Ishikawa (cell line): ENCODE measurements at regions not wholly inside any gene's neighbourhood (a gene's known extent, or its start where the extent isn't known, plus 50 kb on each side); places are given as distances from the start of the nearest gene placed in this dataset.

Source experiments
- CEBPB ChIP-seq: IDR thresholded peaks from 2 replicates; pipeline ENCODE4 v1.6.1; 2012
- CREB1 ChIP-seq: IDR thresholded peaks from 2 replicates; pipeline ENCODE4 v1.6.1; 2012; ENCODE audit warnings: low read depth
- EGR1 ChIP-seq: IDR thresholded peaks from 2 replicates; pipeline ENCODE4 v1.6.1; 2012
- EP300 ChIP-seq: IDR thresholded peaks from 2 replicates; pipeline ENCODE4 v1.6.1; 2012; ENCODE audit warnings: borderline replicate concordance
- FOXM1 ChIP-seq: IDR thresholded peaks from 2 replicates; pipeline ENCODE4 v1.6.1; 2012; ENCODE audit warnings: low read depth, borderline replicate concordance
- NFIC ChIP-seq: IDR thresholded peaks from 2 replicates; pipeline ENCODE4 v1.6.1; 2012
- RAD21 ChIP-seq: IDR thresholded peaks from 2 replicates; pipeline ENCODE4 v1.6.1; 2012; ENCODE audit warnings: low read depth
- REST ChIP-seq: IDR thresholded peaks from 2 replicates; pipeline ENCODE4 v1.6.1; 2012; ENCODE audit warnings: low read depth, mild to moderate bottlenecking
- TAF1 ChIP-seq: IDR thresholded peaks from 2 replicates; pipeline ENCODE4 v1.6.1; 2012; ENCODE audit warnings: low read depth, mild to moderate bottlenecking
- TCF12 ChIP-seq: IDR thresholded peaks from 2 replicates; pipeline ENCODE4 v1.6.1; 2012; ENCODE audit warnings: low read depth
- TEAD4 ChIP-seq: IDR thresholded peaks from 2 replicates; pipeline ENCODE4 v1.6.1; 2012
- YY1 ChIP-seq: IDR thresholded peaks from 2 replicates; pipeline ENCODE4 v1.6.1; 2012; ENCODE audit warnings: low read depth
- ZBTB7A ChIP-seq: IDR thresholded peaks from 2 replicates; pipeline ENCODE4 v1.6.1; 2012; ENCODE audit warnings: low read depth
- TF ChIP-seq, protein P1 (sequence below): IDR thresholded peaks from 2 replicates; pipeline ENCODE4 v1.6.1; 2012
- TF ChIP-seq, protein P2 (sequence below): IDR thresholded peaks from 2 replicates; pipeline ENCODE4 v1.6.1; 2012

DNA sequence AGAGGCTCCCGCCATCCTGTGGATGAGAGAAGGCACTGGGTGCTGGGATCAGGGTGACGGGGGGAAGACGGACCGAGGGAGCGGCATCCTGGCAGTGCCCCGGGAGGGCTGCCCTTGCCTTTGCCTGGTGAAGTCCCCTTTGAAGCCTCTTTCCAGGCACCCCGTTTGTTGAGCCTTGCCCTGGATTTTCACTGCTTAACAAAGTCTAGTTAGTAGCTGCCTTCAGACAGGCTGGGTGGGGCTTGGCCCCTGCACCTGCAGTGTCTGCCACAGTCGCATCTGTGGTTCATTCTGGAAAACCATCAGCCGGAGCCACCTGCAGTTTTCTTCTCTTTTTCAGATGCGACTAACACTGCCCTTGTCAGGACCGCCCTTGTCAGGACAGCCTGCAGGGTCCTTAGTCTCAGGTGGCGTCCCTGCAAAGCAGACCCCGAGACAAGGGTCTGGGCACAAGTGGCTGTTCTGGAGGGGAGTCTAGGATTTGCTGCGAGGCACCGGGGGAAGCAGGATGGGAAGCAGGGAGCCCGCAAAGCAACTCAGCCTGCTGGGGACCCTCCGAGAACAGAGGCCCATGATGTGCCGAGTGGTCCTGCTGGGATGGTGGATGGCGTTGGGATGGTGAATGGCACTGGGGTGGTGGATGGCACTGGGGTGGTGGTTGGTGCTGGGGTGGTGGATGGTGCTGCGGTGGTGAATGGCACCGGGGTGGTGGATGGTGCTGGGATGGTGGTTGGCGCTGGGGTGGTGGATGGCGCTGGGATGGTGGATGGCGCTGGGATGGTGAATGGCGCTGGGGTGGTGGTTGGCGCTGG is 147.9 kb upstream of the COL5A1 start:
- TF ChIP-seq EGR1 (no peak), CREB1 (no peak), ZBTB7A (no peak), NFIC (no peak), TEAD4 (no peak), TCF12 (no peak), REST (no peak), CEBPB (no peak), YY1 (no peak), RAD21 (no peak), FOXM1 (no peak), TAF1 (no peak), EP300 (no peak)
- TF ChIP-seq, protein P1, sequence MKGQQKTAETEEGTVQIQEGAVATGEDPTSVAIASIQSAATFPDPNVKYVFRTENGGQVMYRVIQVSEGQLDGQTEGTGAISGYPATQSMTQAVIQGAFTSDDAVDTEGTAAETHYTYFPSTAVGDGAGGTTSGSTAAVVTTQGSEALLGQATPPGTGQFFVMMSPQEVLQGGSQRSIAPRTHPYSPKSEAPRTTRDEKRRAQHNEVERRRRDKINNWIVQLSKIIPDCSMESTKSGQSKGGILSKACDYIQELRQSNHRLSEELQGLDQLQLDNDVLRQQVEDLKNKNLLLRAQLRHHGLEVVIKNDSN, result no peak

DNA sequence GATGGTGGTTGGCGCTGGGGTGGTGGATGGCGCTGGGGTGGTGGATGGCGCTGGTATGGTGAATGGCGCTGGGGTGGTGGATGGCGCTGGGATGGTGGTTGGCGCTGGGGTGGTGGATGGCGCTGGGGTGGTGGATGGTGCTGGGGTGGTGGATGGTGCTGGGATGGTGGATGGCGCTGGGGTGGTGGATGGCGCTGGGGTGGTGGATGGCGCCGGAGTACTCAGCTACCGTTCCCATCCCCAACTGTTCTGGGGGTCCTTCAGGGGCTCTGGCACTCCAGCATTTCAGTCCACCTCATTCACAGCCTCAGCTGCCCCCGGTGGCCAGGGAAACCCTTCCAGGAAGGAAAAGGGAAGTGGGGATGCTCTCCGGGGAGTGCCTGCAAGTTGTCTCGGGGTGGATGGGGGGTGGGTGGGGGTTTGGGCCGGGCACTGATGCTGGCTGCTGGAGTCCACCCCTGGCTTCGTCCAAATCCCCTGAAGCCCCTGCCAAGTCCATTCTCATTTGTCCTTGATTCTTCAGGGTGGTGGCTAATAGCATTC is 147.3 kb upstream of the COL5A1 start:
- TF ChIP-seq, protein P2, sequence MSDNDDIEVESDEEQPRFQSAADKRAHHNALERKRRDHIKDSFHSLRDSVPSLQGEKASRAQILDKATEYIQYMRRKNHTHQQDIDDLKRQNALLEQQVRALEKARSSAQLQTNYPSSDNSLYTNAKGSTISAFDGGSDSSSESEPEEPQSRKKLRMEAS, result no peak
- TF ChIP-seq CREB1 (no peak), EP300 (no peak), NFIC (no peak), FOXM1 (no peak), TAF1 (no peak), ZBTB7A (no peak), YY1 (no peak), RAD21 (no peak), TEAD4 (no peak), TCF12 (no peak), REST (no peak), EGR1 (no peak), CEBPB (no peak)
- TF ChIP-seq, protein P1, result no peak

- no peak for TF ChIP-seq TAF1
- TF ChIP-seq, protein P2, result no peak
- no peak for TF ChIP-seq EP300
- TF ChIP-seq EGR1, result no peak
- no peak for TF ChIP-seq NFIC
- TF ChIP-seq RAD21, result no peak
- no peak for TF ChIP-seq CREB1
- TF ChIP-seq ZBTB7A, result no peak
- TF ChIP-seq YY1, result no peak
- TF ChIP-seq TEAD4, result no peak
- TF ChIP-seq TCF12, result no peak
Measured at GRCh38 chr9:134494905-134495304, 146.7 kb upstream of the COL5A1 start.

DNA sequence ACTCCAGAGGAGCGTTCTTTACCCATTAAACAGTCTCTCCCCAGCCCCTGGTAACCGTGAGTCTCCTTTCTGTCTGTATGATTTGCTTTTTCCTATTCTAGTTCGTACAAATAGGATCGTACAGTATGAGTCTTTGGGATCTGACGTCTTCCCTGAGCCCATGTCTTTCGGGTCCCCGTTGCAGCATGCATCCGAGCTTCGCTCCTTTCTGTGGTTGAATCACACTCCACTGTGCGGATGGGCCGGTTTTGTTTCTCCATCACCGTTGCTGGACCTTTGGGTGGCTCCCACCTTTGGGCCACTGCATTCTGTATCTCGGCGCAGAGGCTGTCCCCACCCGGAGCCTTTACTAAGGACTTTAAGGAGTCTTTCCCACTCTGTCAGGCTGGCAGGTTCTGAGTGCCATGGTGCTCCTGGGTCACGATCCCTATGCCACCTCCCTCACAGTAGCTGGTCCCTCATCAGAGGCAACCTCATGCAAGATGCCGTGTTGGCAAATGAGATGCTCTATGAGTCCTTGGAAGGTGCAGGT is 145.7 kb upstream of the COL5A1 start:
- TF ChIP-seq YY1 (no peak), CREB1 (no peak), ZBTB7A (no peak), CEBPB (no peak), TCF12 (no peak), TAF1 (no peak), RAD21 (no peak), REST (no peak), EGR1 (no peak), EP300 (no peak), FOXM1 (no peak), TEAD4 (no peak), NFIC (no peak)
- TF ChIP-seq, protein P1, result no peak
- TF ChIP-seq, protein P2, result no peak
